ENCODE measurements at regions not wholly inside any gene's neighbourhood (a gene's known extent, or its start where the extent isn't known, plus 50 kb on each side); places are given as distances from the start of the nearest gene placed in this dataset.

- TF ChIP-seq CTCF (IDR thresholded peaks at IDR 0.05; ENCODE audit: insufficient read depth, low read depth, low read length) (no peak), EZH2 (IDR thresholded peaks at IDR 0.05; ENCODE audit: insufficient read depth, low read length) (no peak)
Measured at GRCh38 chr4:25551605-25552004, 104.0 kb upstream of the SLC34A2 start.

All from astrocyte (in vitro differentiated cells and primary cell).